Uterus (tissue), 2 donors: ENCODE measurements at regions not wholly inside any gene's neighbourhood (a gene's known extent, or its start where the extent isn't known, plus 50 kb on each side); places are given as distances from the start of the nearest gene placed in this dataset.
"Not testable (repeated sequence)": the region's sequence is repeated elsewhere in the genome, so short reads cannot be mapped to it uniquely, and the experiment has no call there.

ENCODE experiments used
- CTCF ChIP-seq, 4 experiments: fragments of 200-600 bp in 2 of 4; fragments of 450-650 bp in 2 of 4; sonication (generic) in 2 of 4; IDR thresholded peaks; one replicate each; pipeline ENCODE4 v1.5.1; 2016 to 2019; ENCODE audit warnings: antibody characterized with exemption in 4 of 4, mild to moderate bottlenecking in 2 of 4, moderate library complexity in 1 of 4
- POLR2A ChIP-seq, 2 donors: fragments of 450-650 bp; IDR thresholded peaks; one replicate each; pipeline ENCODE4 v1.6.1; 2016; ENCODE audit warnings: antibody characterized with exemption in 2 of 2, mild to moderate bottlenecking in 1 of 2, moderate library complexity in 1 of 2

DNA sequence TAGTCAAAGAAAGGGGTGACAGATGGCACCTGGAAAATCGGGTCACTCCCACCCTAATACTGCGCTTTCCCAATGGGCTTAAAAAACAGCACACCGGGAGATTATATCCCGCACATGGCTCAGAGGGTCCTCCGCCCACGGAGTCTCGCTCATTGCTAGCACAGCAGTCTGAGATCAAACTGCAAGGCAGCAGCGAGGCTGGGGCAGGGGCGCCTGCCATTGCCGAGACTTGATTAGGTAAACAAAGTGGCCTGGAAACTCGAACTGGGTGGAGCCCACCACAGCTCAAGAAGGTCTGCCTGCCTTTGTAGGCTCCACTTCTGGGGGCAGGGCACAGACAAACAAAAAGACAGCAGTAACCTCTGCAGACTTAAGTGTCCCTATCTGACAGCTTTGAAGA, 159.1 kb downstream of the NFKBIZ start:
- TF ChIP-seq POLR2A, CTCF (IDR thresholded peaks at IDR 0.05): not testable (repeated sequence)
